Breast epithelium (tissue), 3 donors: ENCODE measurements at regions not wholly inside any gene's neighbourhood (a gene's known extent, or its start where the extent isn't known, plus 50 kb on each side); places are given as distances from the start of the nearest gene placed in this dataset.

ENCODE experiments used
- CTCF ChIP-seq, 3 donors: fragments of 450-650 bp; IDR thresholded peaks; one replicate each; pipeline ENCODE4 v1.5.1; 2016 to 2017; ENCODE audit warnings: antibody characterized with exemption in 3 of 3, mild to moderate bottlenecking in 3 of 3, moderate library complexity in 3 of 3
- POLR2A ChIP-seq: fragments of 450-650 bp; IDR thresholded peaks from one replicate; pipeline ENCODE4 v1.6.1; 2016; ENCODE audit warnings: antibody characterized with exemption, mild to moderate bottlenecking, moderate library complexity

GRCh38 chr2:122357998-122358397, 602.5 kb downstream of the TSN start:
- no peak for TF ChIP-seq POLR2A
- no peak for TF ChIP-seq CTCF (IDR thresholded peaks at IDR 0.05)
